Endothelial cell of umbilical vein (primary cell): ENCODE measurements at regions not wholly inside any gene's neighbourhood (a gene's known extent, or its start where the extent isn't known, plus 50 kb on each side); places are given as distances from the start of the nearest gene placed in this dataset.

Experiments used
- BruUV-seq: library from RNA; stranded (reverse); fragments of 400-500 nt; replicated peaks from 2 replicates; lab custom pipeline; 2021; lab: Mats Ljungman, UMichigan
- CTCF ChIA-PET: fragments of 300-600, 350-600 bp; sonication (Branson Sonifier 250); formaldehyde crosslinking; loops from one replicate; lab custom pipeline; 2021; ENCODE audit warnings: antibody characterized with exemption, inconsistent platforms; lab: Charles Lee
- POLR2A ChIA-PET: fragments of 300-600, 350-600 bp; sonication (Branson Sonifier 250); formaldehyde crosslinking; loops from one replicate; lab custom pipeline; 2021; ENCODE audit warnings: antibody characterized with exemption, inconsistent platforms; lab: Charles Lee
- DNase-seq: peaks from one replicate; pipeline ENCODE4 v3.0.0-alpha.2; 2011; ENCODE audit warnings: low read depth, low spot score
- FAIRE-seq: peaks from 2 replicates; lab custom pipeline; 2011; peaks lifted over from hg19 to GRCh38; lab: Jason Lieb, UNC
- H2AFZ ChIP-seq: 2 replicates; pipeline ENCODE4 v1.6.0; 2012; ENCODE audit warnings: low read depth, low read length, control low read depth, inconsistent platforms
- H3K27ac ChIP-seq: 2 replicates; pipeline ENCODE4 v1.5.1; 2011; ENCODE audit warnings: low read depth, mild to moderate bottlenecking, control low read depth, low read length, moderate library complexity; ENCODE audit not compliant: insufficient read depth
- H3K27me3 ChIP-seq, 2 experiments: 2 replicates each; pipeline versions ENCODE4 v1.6.0 to v1.6.1; 2011; ENCODE audit warnings: low read length in 2 of 2, mixed read lengths in 1 of 2; ENCODE audit not compliant: control insufficient read depth in 2 of 2, insufficient read depth in 2 of 2
- H3K36me3 ChIP-seq, 2 experiments: 2 replicates in 1 of 2; 3 replicates in 1 of 2; pipeline ENCODE4 v1.5.1; 2011; ENCODE audit warnings: low read length in 2 of 2, mild to moderate bottlenecking in 1 of 2, moderate library complexity in 1 of 2; ENCODE audit not compliant: control insufficient read depth in 2 of 2, insufficient read depth in 2 of 2; ENCODE audit errors: extremely low read depth in 1 of 2
- H3K4me1 ChIP-seq: 3 replicates; pipeline ENCODE4 v1.5.1; 2011; ENCODE audit warnings: mild to moderate bottlenecking, low read length; ENCODE audit not compliant: control insufficient read depth, insufficient read depth; ENCODE audit errors: extremely low read depth
- H3K4me2 ChIP-seq: 2 replicates; pipeline ENCODE4 v1.6.1; 2011; ENCODE audit warnings: low read length, control low read depth, mixed read lengths; ENCODE audit not compliant: insufficient read depth
- H3K4me3 ChIP-seq, 3 experiments: fragments of 200-600 bp in 1 of 3; sonication (generic), shearing (Covaris generic) in 1 of 3; replicated peaks in 1 of 3; 2 replicates each; pipeline ENCODE4 v1.5.1; 2011 to 2016; ENCODE audit warnings: control low read depth in 3 of 3, low read length in 3 of 3, mild to moderate bottlenecking in 2 of 3, inconsistent platforms in 1 of 3, low read depth in 1 of 3, moderate library complexity in 1 of 3; ENCODE audit not compliant: insufficient read depth in 1 of 3
- H3K79me2 ChIP-seq: 2 replicates; pipeline ENCODE4 v1.6.0; 2012; ENCODE audit warnings: low read length, inconsistent platforms; ENCODE audit not compliant: control insufficient read depth, insufficient read depth
- H3K9ac ChIP-seq: replicated peaks from 2 replicates; pipeline ENCODE3; 2011; ENCODE audit warnings: low read length, control low read depth; ENCODE audit not compliant: insufficient read depth; ENCODE audit errors: extremely low read depth
- H3K9me1 ChIP-seq: replicated peaks from 3 replicates; pipeline ENCODE4 v1.6.0; 2011; ENCODE audit warnings: mild to moderate bottlenecking, low read length; ENCODE audit not compliant: control insufficient read depth, insufficient read depth; ENCODE audit errors: extremely low read depth
- H3K9me3 ChIP-seq: replicated peaks from 2 replicates; pipeline ENCODE4 v1.5.1; 2012; ENCODE audit warnings: low read length, inconsistent platforms; ENCODE audit not compliant: control insufficient read depth, insufficient read depth
- H4K20me1 ChIP-seq: replicated peaks from 2 replicates; pipeline ENCODE3; 2011; ENCODE audit warnings: mild to moderate bottlenecking, low read length; ENCODE audit not compliant: control insufficient read depth, insufficient read depth; ENCODE audit errors: extremely low read depth
- EZH2 ChIP-seq: IDR thresholded peaks from 2 replicates; pipeline ENCODE4 v1.6.1; 2012; ENCODE audit warnings: borderline replicate concordance, low read depth, mild to moderate bottlenecking, moderate library complexity, low read length, inconsistent platforms; ENCODE audit not compliant: severe bottlenecking
- FOS ChIP-seq: IDR thresholded peaks from 2 replicates; pipeline ENCODE4 v1.6.1; 2011; ENCODE audit warnings: mild to moderate bottlenecking, low read length, moderate library complexity, borderline replicate concordance; ENCODE audit not compliant: insufficient read depth
- GATA2 ChIP-seq: IDR thresholded peaks from 2 replicates; pipeline ENCODE4 v1.7.0; 2011; ENCODE audit warnings: low read depth, mild to moderate bottlenecking, moderate library complexity, mixed read lengths, low read length; ENCODE audit not compliant: insufficient read length, insufficient read depth
- JUN ChIP-seq: IDR thresholded peaks from 2 replicates; pipeline ENCODE4 v1.6.1; 2011; ENCODE audit warnings: borderline replicate concordance, low read depth; ENCODE audit not compliant: insufficient read length, insufficient read depth
- MYC ChIP-seq: IDR thresholded peaks from one replicate; pipeline ENCODE4 v1.6.1; 2011; ENCODE audit warnings: mild to moderate bottlenecking, low read depth, low read length
- POLR2A ChIP-seq: IDR thresholded peaks from 2 replicates; pipeline ENCODE4 v1.6.1; 2012; ENCODE audit warnings: low read depth, mild to moderate bottlenecking, control low read depth, low read length
- POLR2AphosphoS5 ChIP-seq: IDR thresholded peaks from 2 replicates; pipeline ENCODE4 v1.6.1; 2012; ENCODE audit warnings: low read depth, mild to moderate bottlenecking, control low read depth, low read length, moderate library complexity; ENCODE audit not compliant: insufficient read depth
- dilution Hi-C: fragments of 300-500 bp; cut with MboI; formaldehyde crosslinking; loops from one replicate; pipeline ENCODE4 v1.15.0; 2019; ENCODE audit warnings: low sequenced_read_pairs; ENCODE audit not compliant: extremely low pct_ligation_motif_present
- intact Hi-C: fragments of 100-400 bp; cut with micrococcal nuclease; formaldehyde crosslinking; loops from one replicate; pipeline ENCODE4 v1.10.0; 2022
- TF ChIP-seq, protein P1 (sequence below): IDR thresholded peaks from 2 replicates; pipeline ENCODE4 v1.6.1; 2011; ENCODE audit not compliant: insufficient read depth, insufficient read length
- TF ChIP-seq, protein P2 (sequence below), 2 donors: IDR thresholded peaks; 1 replicate in 1 of 2; 2 replicates in 1 of 2; pipeline ENCODE4 v1.5.1; 2011; ENCODE audit warnings: low read length in 2 of 2, mild to moderate bottlenecking in 2 of 2, moderate library complexity in 2 of 2, control low read depth in 1 of 2, inconsistent platforms in 1 of 2, low read depth in 1 of 2; ENCODE audit not compliant: insufficient read depth in 1 of 2; ENCODE audit errors: extremely low read depth in 1 of 2

DNA sequence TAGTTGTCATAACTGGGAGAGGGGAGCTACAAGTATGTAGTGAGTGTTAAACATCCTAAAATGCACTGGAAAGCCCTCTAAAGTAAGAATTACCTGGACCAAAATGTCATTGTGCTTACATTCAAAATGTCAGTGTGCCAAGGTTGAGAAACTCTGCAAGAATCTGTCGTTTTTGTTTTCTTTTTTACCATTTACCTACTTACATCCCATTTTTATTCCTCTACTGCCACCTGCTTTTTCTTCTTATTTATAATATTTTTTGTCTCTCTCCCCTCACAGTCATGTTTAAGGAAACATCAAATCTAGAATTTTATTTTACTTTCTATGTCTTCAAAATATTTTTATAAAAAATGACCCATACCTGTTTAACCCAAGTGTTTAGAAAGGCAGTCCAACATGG is 226.4 kb downstream of the PCDH17 start:
- no TSS peak for BruUV-seq
- ChIA-PET CTCF (interaction anchor here (1.0 to 1.9 kb wide), 2 partner anchors 225 to 233 kb away, joined by 4 to 9 read pairs; no protein-coding TSS in a partner anchor), POLR2A (no interaction called here)
- Histone ChIP-seq H2AFZ (no peak overlapping the region), H3K36me3 (no peaks in the 10 kb centered on the region), H3K4me1 (no peaks in the 10 kb centered on the region), H3K9me3 (no peaks in the 10 kb centered on the region), H3K9me1 (no peaks in the 10 kb centered on the region), H3K27me3 (no peaks in the 10 kb centered on the region), H3K4me3 (no peak overlapping the region), H3K79me2 (no peaks in the 10 kb centered on the region), H4K20me1 (no peaks in the 10 kb centered on the region), H3K9ac (no peak overlapping the region), H3K4me2 (no peak overlapping the region), H3K27ac (no peak overlapping the region)
- dilution Hi-C loops (no loop called here), intact Hi-C loops (no loop called here)
- DNase-seq, result no peak
- FAIRE-seq, result no peak
- TF ChIP-seq, protein P1, sequence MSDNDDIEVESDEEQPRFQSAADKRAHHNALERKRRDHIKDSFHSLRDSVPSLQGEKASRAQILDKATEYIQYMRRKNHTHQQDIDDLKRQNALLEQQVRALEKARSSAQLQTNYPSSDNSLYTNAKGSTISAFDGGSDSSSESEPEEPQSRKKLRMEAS, result no peak
- no peak for TF ChIP-seq POLR2AphosphoS5
- TF ChIP-seq EZH2, result no peak
- TF ChIP-seq JUN, result no peak
- TF ChIP-seq, protein P2, sequence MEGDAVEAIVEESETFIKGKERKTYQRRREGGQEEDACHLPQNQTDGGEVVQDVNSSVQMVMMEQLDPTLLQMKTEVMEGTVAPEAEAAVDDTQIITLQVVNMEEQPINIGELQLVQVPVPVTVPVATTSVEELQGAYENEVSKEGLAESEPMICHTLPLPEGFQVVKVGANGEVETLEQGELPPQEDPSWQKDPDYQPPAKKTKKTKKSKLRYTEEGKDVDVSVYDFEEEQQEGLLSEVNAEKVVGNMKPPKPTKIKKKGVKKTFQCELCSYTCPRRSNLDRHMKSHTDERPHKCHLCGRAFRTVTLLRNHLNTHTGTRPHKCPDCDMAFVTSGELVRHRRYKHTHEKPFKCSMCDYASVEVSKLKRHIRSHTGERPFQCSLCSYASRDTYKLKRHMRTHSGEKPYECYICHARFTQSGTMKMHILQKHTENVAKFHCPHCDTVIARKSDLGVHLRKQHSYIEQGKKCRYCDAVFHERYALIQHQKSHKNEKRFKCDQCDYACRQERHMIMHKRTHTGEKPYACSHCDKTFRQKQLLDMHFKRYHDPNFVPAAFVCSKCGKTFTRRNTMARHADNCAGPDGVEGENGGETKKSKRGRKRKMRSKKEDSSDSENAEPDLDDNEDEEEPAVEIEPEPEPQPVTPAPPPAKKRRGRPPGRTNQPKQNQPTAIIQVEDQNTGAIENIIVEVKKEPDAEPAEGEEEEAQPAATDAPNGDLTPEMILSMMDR (IDR thresholded peaks at IDR 0.05; ENCODE audit: extremely low read depth in 1 of 2, insufficient read depth in 1 of 2, low read depth in 1 of 2, low read length in 2 of 2), result no peak

DNA sequence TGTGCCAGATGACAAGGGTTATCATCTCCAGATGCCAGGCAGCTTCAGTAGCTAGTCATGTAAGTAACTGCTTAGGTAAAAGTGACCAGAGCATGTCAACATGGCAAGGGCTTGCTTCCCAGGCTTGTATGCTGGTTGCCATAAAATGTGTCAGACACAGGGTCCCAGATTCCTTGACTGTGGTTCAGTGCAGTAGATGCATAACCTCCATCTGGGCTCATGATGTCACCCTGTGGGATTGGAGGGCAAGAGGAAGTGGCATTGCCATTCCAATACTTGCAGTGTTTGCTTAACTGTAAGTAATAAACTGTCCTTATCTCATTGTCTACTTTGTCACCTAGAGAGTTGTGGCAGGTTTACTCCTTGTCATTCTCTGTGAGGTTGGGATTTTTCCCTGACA is 226.8 kb downstream of the PCDH17 start:
- DNase-seq (no peak), FAIRE-seq (no peak)
- dilution Hi-C loops, result no loop called here
- Histone ChIP-seq H2AFZ (no peak overlapping the region), H3K79me2 (no peaks in the 10 kb centered on the region), H4K20me1 (no peaks in the 10 kb centered on the region), H3K27ac (no peak overlapping the region), H3K27me3 (no peaks in the 10 kb centered on the region), H3K9ac (no peak overlapping the region), H3K4me2 (no peak overlapping the region), H3K36me3 (no peaks in the 10 kb centered on the region), H3K4me3 (no peak overlapping the region), H3K4me1 (no peaks in the 10 kb centered on the region), H3K9me1 (no peaks in the 10 kb centered on the region), H3K9me3 (no peaks in the 10 kb centered on the region)
- ChIA-PET CTCF (interaction anchor here (1.0 to 1.9 kb wide), 2 partner anchors 225 to 234 kb away, joined by 4 to 9 read pairs; no protein-coding TSS in a partner anchor), POLR2A (no interaction called here)
- TF ChIP-seq GATA2 (no peak), FOS (no peak), EZH2 (no peak), POLR2A (no peak), MYC (no peak), POLR2AphosphoS5 (no peak), JUN (no peak)
- TF ChIP-seq, protein P2 (IDR thresholded peaks at IDR 0.05; ENCODE audit: extremely low read depth in 1 of 2, insufficient read depth in 1 of 2, low read depth in 1 of 2, low read length in 2 of 2), result no peak
- TF ChIP-seq, protein P1, result no peak
- intact Hi-C loops, result no loop called here
- BruUV-seq, result no TSS peak
